ENCODE measurements at regions not wholly inside any gene's neighbourhood (a gene's known extent, or its start where the extent isn't known, plus 50 kb on each side); places are given as distances from the start of the nearest gene placed in this dataset.

DNA sequence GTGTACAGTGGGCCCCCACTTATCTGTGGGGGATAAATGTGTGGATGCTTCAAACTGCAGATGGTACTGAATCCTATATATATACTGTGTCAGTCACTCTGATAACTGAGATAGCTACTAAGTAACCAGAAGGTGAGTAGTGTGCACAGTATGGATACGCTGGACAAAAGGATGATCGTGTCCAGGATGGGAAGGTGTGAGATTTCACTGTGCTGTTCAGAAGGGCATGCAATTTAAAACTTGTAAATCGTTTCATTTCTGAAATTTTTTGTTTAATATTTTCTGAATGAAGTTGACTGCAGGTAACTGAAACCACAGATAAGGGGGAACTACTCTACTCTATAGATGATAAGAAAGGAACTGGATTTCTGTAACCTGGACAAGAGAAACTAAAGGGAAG is 52.1 kb upstream of the SESN3 start:
- TF ChIP-seq POLR2A (IDR thresholded peaks at IDR 0.05; ENCODE audit: low read depth, low read length) (no peak), POLR2AphosphoS5 (IDR thresholded peaks at IDR 0.05; ENCODE audit: insufficient read depth, low read depth, low read length) (no peak), EZH2 (IDR thresholded peaks at IDR 0.05; ENCODE audit: borderline replicate concordance, low read depth, low read length, severe bottlenecking) (no peak), MYC (IDR thresholded peaks at IDR 0.05; ENCODE audit: low read depth, low read length) (no peak)
- TF ChIP-seq, protein P1, sequence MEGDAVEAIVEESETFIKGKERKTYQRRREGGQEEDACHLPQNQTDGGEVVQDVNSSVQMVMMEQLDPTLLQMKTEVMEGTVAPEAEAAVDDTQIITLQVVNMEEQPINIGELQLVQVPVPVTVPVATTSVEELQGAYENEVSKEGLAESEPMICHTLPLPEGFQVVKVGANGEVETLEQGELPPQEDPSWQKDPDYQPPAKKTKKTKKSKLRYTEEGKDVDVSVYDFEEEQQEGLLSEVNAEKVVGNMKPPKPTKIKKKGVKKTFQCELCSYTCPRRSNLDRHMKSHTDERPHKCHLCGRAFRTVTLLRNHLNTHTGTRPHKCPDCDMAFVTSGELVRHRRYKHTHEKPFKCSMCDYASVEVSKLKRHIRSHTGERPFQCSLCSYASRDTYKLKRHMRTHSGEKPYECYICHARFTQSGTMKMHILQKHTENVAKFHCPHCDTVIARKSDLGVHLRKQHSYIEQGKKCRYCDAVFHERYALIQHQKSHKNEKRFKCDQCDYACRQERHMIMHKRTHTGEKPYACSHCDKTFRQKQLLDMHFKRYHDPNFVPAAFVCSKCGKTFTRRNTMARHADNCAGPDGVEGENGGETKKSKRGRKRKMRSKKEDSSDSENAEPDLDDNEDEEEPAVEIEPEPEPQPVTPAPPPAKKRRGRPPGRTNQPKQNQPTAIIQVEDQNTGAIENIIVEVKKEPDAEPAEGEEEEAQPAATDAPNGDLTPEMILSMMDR (IDR thresholded peaks at IDR 0.05; ENCODE audit: extremely low read depth in 1 of 2, insufficient read depth in 1 of 2, low read depth in 1 of 2, low read length in 2 of 2): no peak
- TF ChIP-seq, protein P2, sequence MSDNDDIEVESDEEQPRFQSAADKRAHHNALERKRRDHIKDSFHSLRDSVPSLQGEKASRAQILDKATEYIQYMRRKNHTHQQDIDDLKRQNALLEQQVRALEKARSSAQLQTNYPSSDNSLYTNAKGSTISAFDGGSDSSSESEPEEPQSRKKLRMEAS (IDR thresholded peaks at IDR 0.05; ENCODE audit: insufficient read depth, insufficient read length): no peak

Measured in endothelial cell of umbilical vein (primary cell).